ENCODE measurements at regions not wholly inside any gene's neighbourhood (a gene's known extent, or its start where the extent isn't known, plus 50 kb on each side); places are given as distances from the start of the nearest gene placed in this dataset.
"Not testable (repeated sequence)": the region's sequence is repeated elsewhere in the genome, so short reads cannot be mapped to it uniquely, and the experiment has no call there.

GRCh38 chr9:107853461-107853860 lies 363.9 kb upstream of the KLF4 start:
- no peak for DNase-seq

DNA sequence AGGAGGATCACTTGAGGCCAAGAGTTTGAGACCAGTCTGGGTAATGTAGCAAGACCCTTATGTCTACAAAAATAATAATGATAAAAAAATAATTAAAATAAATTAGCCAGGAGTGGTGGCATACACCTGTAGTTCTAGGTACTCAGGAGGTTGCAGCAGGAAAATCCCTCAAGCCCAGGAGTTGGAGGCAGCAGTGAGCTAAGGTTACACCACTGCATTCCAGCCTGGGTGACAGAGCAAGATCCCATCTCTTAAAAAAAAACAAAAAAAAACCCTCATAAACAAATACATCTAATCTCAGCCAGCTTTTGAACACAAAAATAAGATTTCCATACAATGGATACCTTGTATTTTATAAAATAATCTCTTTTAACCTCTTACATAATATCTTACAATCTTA lies 363.3 kb upstream of the KLF4 start:
- DNase-seq: no peak

- DNase-seq: no peak
Observed at GRCh38 chr9:107850653-107851052, 361.1 kb upstream of the KLF4 start.

GRCh38 chr9:107847978-107848964 lies 358.7 kb upstream of the KLF4 start:
- no peak for DNase-seq

- DNase-seq: no peak
Observed at GRCh38 chr9:107842530-107842929, 353.0 kb upstream of the KLF4 start.

- no peak for DNase-seq
Observed at GRCh38 chr9:107841076-107841475, 351.5 kb upstream of the KLF4 start.

GRCh38 chr9:107839371-107839770 lies 349.8 kb upstream of the KLF4 start:
- no peak for DNase-seq

DNA sequence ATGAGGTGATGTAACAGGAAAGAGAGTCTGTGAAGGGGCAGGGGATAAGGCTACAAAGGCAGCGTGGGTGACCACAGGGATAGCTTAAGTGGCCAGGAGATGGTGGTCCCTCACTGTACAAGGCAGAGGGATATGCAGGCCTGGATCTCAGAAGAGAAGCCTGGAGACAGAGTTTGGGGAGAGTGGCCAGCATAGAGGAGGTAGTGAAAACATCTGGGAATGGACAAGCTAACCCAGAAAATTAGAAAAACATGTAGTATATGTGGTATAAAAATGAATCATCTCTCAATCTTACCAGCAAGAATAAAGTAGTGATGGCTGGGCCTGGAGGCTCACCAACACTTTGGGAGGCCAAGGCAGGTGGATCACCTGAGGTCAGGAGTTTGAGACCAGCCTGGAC lies 349.2 kb upstream of the KLF4 start:
- no peak for DNase-seq

DNA sequence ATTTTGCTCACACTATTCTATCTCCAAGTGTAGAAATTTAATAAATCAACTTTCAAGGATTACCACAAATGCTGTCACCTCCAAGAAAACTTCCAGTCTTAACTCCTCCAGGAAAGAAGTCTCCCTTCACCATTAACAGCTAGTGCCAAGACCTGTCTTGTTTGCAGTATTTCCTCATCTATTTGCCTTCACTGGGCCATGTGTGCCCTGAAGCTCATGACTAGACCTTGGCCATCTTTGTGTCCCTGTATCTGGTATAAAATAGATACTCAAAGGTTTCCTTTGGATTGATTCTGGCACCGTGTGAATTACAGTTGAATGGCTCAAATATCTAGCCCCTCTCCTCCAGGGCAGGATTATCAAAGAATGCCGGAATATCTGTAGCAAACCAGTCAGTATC lies 346.7 kb upstream of the KLF4 start:
- no peak for DNase-seq

DNA sequence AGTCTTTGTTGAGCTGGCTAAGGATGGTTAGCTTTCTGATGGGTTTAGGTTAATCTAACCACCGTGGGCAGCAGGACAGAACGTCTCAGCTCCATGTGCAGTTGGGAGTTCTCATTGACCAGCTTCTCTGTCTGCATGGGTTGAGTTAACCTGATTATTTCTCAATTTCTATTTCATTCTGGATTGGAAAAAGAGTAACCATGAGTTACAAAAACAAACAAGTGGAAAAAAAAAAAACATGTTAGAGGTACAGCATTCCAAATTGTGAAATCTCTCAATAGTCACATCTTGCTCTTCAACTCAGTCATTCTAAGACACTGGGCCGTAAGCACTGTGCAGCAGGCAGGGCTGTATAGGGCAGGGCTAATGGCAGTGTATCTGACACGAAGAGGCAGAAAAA lies 343.7 kb upstream of the KLF4 start:
- DNase-seq: no peak

GRCh38 chr9:107832871-107833270 lies 343.3 kb upstream of the KLF4 start:
- DNase-seq: no peak

GRCh38 chr9:107830479-107830878 lies 340.9 kb upstream of the KLF4 start:
- no peak for DNase-seq

GRCh38 chr9:107827884-107828283 lies 338.3 kb upstream of the KLF4 start:
- no peak for DNase-seq

DNA sequence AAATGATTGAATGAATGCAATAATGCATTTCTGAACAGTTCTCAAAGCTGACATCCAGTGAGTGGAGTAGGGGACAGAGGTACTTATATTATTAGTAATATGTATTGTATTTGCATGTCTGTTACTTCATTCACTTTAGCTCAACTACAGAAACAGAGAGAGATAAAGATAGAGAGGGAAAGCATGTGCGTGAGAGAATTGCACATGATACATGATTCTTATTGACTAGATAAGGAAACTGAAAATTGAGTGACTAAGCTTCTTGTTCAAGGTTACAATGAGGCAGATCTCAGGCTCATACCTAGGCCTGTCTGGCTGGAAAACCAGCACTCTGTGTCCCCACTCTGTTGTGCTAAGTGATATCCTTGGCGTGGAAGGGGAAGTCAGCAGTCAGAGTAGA lies 337.7 kb upstream of the KLF4 start:
- no peak for DNase-seq

- not testable (repeated sequence) for DNase-seq
Observed at GRCh38 chr9:107826688-107826983, 337.1 kb upstream of the KLF4 start.

GRCh38 chr9:107824556-107824955 lies 335.0 kb upstream of the KLF4 start:
- no peak for DNase-seq

DNA sequence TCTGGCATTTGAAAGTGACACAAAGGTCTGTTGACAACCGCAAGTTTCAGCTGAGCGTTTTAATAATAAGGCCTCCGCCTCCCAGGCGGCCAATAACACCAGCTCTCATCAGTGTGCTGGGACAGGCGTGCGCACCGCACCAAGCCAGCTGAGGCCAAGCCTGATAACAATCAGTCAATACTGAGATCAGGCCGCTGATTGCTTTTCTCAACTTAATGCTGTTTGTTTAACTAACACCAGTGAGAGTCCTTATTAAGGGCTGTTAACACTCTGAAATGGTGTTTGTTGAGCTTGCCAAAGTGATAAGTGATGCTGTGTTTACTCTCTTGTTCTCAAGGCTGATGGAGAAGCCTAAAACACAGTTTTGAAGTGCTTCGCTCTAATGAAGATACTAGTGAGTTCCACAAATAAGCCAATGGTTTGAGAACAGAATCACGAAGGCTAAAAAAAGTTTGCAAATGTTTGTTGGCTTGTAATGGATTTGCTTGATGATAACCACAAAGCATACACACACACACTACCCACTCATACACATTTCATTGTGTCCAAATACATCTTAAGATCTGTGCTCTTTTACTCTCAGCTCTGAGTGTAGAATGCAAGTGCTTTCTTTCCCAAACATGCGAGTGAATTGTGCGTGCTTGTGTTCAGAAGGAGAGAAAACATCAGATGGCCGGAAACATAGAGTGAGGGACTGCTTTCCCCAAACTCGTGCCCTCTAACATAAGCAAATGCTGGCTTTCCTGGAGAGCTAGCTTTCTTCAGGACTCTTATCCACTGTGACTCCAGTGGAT lies 330.4 kb upstream of the KLF4 start:
- no peak for DNase-seq

- DNase-seq: not testable (repeated sequence)
Observed at GRCh38 chr9:107818503-107818829, 328.9 kb upstream of the KLF4 start.

GRCh38 chr9:107817595-107818502 lies 328.3 kb upstream of the KLF4 start:
- DNase-seq: not testable (repeated sequence)

DNA sequence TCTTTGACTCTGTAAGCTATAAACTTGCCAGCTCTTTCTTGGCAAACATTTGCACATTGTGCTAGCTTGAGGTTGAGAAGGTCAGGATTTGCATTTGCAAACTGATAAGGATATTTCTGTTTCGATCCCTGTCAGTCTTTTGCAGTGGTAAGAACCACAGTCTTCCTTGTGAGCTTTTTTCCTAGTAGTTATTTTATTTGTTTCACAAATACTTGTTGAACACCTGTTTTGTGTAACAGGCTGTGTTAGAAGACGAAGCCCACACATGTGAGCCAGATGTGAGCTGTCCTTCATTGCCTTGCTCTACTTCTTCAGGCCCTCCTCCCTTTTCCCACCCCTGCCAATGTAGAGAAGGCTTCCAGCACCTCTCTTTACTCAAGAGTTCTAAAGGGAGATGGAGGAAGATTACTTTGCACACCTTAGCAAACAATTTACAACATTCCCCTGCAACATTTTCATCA lies 327.0 kb upstream of the KLF4 start:
- DNase-seq: no peak

GRCh38 chr9:107815782-107816560 lies 326.4 kb upstream of the KLF4 start:
- no peak for DNase-seq

- no peak for DNase-seq
Observed at GRCh38 chr9:107813287-107813686, 323.7 kb upstream of the KLF4 start.
